ENCODE measurements at regions not wholly inside any gene's neighbourhood (a gene's known extent, or its start where the extent isn't known, plus 50 kb on each side); places are given as distances from the start of the nearest gene placed in this dataset.

- no peaks in the 10 kb centered on the region for H3K27me3 ChIP-seq
- no peak overlapping the region for H3K27ac ChIP-seq
- intact Hi-C loops (cut with DNase I; ENCODE audit: low total_unique reads) (no loop called here), in situ Hi-C loops (cut with MboI; ENCODE audit: low pct_ligation_motif_present in 1 of 4, low pct_unique_long_range_greater_than_20kb in 1 of 4, low sequenced_read_pairs in 3 of 4) (no loop called here)
- H3K9me3 ChIP-seq, result no peaks in the 10 kb centered on the region
- H3K4me3 ChIP-seq, result no peak overlapping the region
- H3K4me1 ChIP-seq, result no peaks in the 10 kb centered on the region
- TF ChIP-seq POLR2AphosphoS5 (IDR thresholded peaks at IDR 0.05), result no peak
- no peak for TF ChIP-seq EP300 (IDR thresholded peaks at IDR 0.05; ENCODE audit: low read depth)
- 34 to 63% methylated on average over 5 of the region's 5 CpGs for WGBS, 2 donors (ENCODE audit: low coverage in 1 of 2)
- DNase-seq, result no peak
- no peaks in the 10 kb centered on the region for H3K36me3 ChIP-seq
These were observed 447.6 kb upstream of the SEL1L start for GRCh38 chr14:81981307-81981675.

GRCh38 chr14:81982046-81982445, 448.4 kb upstream of the SEL1L start:
- WGBS, 2 donors (ENCODE audit: low coverage in 1 of 2), result 80 to 92% methylated on average over 4 of the region's 4 CpGs
- no peak for TF ChIP-seq POLR2AphosphoS5 (IDR thresholded peaks at IDR 0.05)
- no peak for TF ChIP-seq EP300 (IDR thresholded peaks at IDR 0.05; ENCODE audit: low read depth)
- TF ChIP-seq CTCF (IDR thresholded peaks at IDR 0.05), result no peak
- no peak for TF ChIP-seq POLR2A (IDR thresholded peaks at IDR 0.05)
- H3K4me3 ChIP-seq, result no peak overlapping the region
- no peaks in the 10 kb centered on the region for H3K36me3 ChIP-seq
- H3K27ac ChIP-seq, result no peak overlapping the region
- no peaks in the 10 kb centered on the region for H3K9me3 ChIP-seq
- intact Hi-C loops (cut with DNase I; ENCODE audit: low total_unique reads) (no loop called here), in situ Hi-C loops (cut with MboI; ENCODE audit: low pct_ligation_motif_present in 1 of 4, low pct_unique_long_range_greater_than_20kb in 1 of 4, low sequenced_read_pairs in 3 of 4) (no loop called here)
- H3K4me1 ChIP-seq, result no peaks in the 10 kb centered on the region
- DNase-seq, result no peak
- H3K27me3 ChIP-seq, result no peaks in the 10 kb centered on the region

- Histone ChIP-seq H3K36me3 (no peaks in the 10 kb centered on the region), H3K4me3 (no peak overlapping the region), H3K27me3 (no peaks in the 10 kb centered on the region), H3K27ac (no peak overlapping the region), H3K4me1 (no peaks in the 10 kb centered on the region), H3K9me3 (no peaks in the 10 kb centered on the region)
- intact Hi-C loops (cut with DNase I; ENCODE audit: low total_unique reads) (no loop called here), in situ Hi-C loops (cut with MboI; ENCODE audit: low pct_ligation_motif_present in 1 of 4, low pct_unique_long_range_greater_than_20kb in 1 of 4, low sequenced_read_pairs in 3 of 4) (no loop called here)
- no peak for DNase-seq
- no peak for TF ChIP-seq POLR2AphosphoS5 (IDR thresholded peaks at IDR 0.05)
- no peak for TF ChIP-seq POLR2A (IDR thresholded peaks at IDR 0.05)
- TF ChIP-seq EP300 (IDR thresholded peaks at IDR 0.05; ENCODE audit: low read depth), result no peak
- TF ChIP-seq CTCF (IDR thresholded peaks at IDR 0.05), result no peak
These were observed 452.4 kb upstream of the SEL1L start for GRCh38 chr14:81986005-81986404.

- H3K9me3 ChIP-seq, result no peaks in the 10 kb centered on the region
- in situ Hi-C loops (cut with MboI; ENCODE audit: low pct_ligation_motif_present in 1 of 4, low pct_unique_long_range_greater_than_20kb in 1 of 4, low sequenced_read_pairs in 3 of 4) (no loop called here), intact Hi-C loops (cut with DNase I; ENCODE audit: low total_unique reads) (no loop called here)
- 65 to 66% methylated on average over 3 of the region's 3 CpGs for WGBS, 2 donors (ENCODE audit: low coverage in 1 of 2)
- no peak for DNase-seq
- H3K4me1 ChIP-seq, result no peaks in the 10 kb centered on the region
- no peaks in the 10 kb centered on the region for H3K27me3 ChIP-seq
- TF ChIP-seq CTCF (IDR thresholded peaks at IDR 0.05) (no peak), POLR2A (IDR thresholded peaks at IDR 0.05) (no peak), POLR2AphosphoS5 (IDR thresholded peaks at IDR 0.05) (no peak), EP300 (IDR thresholded peaks at IDR 0.05; ENCODE audit: low read depth) (no peak)
- no peak overlapping the region for H3K27ac ChIP-seq
- H3K36me3 ChIP-seq, result no peaks in the 10 kb centered on the region
- no peak overlapping the region for H3K4me3 ChIP-seq
These were observed 455.6 kb upstream of the SEL1L start for GRCh38 chr14:81989211-81989610.

GRCh38 chr14:81990312-81990761, 456.7 kb upstream of the SEL1L start:
- intact Hi-C loops (cut with DNase I; ENCODE audit: low total_unique reads), result no loop called here
- in situ Hi-C loops (cut with MboI; ENCODE audit: low pct_ligation_motif_present in 1 of 4, low pct_unique_long_range_greater_than_20kb in 1 of 4, low sequenced_read_pairs in 3 of 4), result no loop called here
- Histone ChIP-seq H3K4me1 (no peaks in the 10 kb centered on the region), H3K27ac (no peak overlapping the region), H3K27me3 (no peaks in the 10 kb centered on the region), H3K4me3 (no peak overlapping the region), H3K9me3 (no peaks in the 10 kb centered on the region), H3K36me3 (no peaks in the 10 kb centered on the region)
- TF ChIP-seq CTCF (IDR thresholded peaks at IDR 0.05), result peak; percentile 60 to 87 (median 79)
- TF ChIP-seq POLR2AphosphoS5 (IDR thresholded peaks at IDR 0.05), result no peak
- peak; percentile 27 for DNase-seq
- WGBS, 2 donors (ENCODE audit: low coverage in 1 of 2), result 16 to 19% methylated on average over 7 of the region's 7 CpGs

All from transverse colon (tissue), 4 donors.